ENCODE measurements at regions not wholly inside any gene's neighbourhood (a gene's known extent, or its start where the extent isn't known, plus 50 kb on each side); places are given as distances from the start of the nearest gene placed in this dataset.

GRCh38 chr2:82246220-82246775, 1941.7 kb upstream of the LRRTM1 start:
- Histone ChIP-seq H3K9ac (ENCODE audit: control insufficient read depth, insufficient read depth, low read length) (no peak overlapping the region), H3K27ac (ENCODE audit: control insufficient read depth, insufficient read depth) (no peak overlapping the region), H2AFZ (ENCODE audit: control insufficient read depth, low read depth, low read length) (no peak overlapping the region), H3K4me3 (no peak overlapping the region), H3K79me2 (ENCODE audit: control insufficient read depth, insufficient read depth, low read length) (no peaks in the 10 kb centered on the region), H3K4me1 (ENCODE audit: control insufficient read depth, insufficient read depth, low read length) (no peaks in the 10 kb centered on the region), H3K27me3 (replicated peaks in 1 of 2; ENCODE audit: control insufficient read depth in 2 of 2, insufficient read depth in 2 of 2, low read length in 1 of 2) (no peaks in the 10 kb centered on the region), H3K9me3 (replicated peaks; ENCODE audit: control insufficient read depth, insufficient read depth, low read length) (no peaks in the 10 kb centered on the region), H3K4me2 (ENCODE audit: control insufficient read depth, insufficient read depth) (no peak overlapping the region), H4K20me1 (ENCODE audit: control insufficient read depth, insufficient read depth) (no peaks in the 10 kb centered on the region), H3K36me3 (ENCODE audit: control insufficient read depth in 2 of 2, insufficient read depth in 2 of 2, low read length in 1 of 2) (no peaks in the 10 kb centered on the region)
- no peak for DNase-seq (ENCODE audit: low read depth, low spot score)
- BruUV-seq (replicated peaks) = no TSS peak
- no peak for FAIRE-seq
- ChIA-PET CTCF (interaction anchor here (1.0 kb wide), 1 partner anchor 21 kb away, joined by 3 read pairs; no protein-coding TSS in a partner anchor), SMC1A (ENCODE audit: uncharacterized antibody, unreplicated experiment) (interaction anchor here (1.9 to 2.0 kb wide), 2 partner anchors 9 to 12 kb away, joined by 6 to 7 read pairs; no protein-coding TSS in a partner anchor), RAD21 (ENCODE audit: unreplicated experiment) (no interaction called here), POLR2A (no interaction called here)
- WGBS (ENCODE audit: insufficient coverage, insufficient replicate concordance, low lambda C conversion rate, missing lambda C conversion rate) = 8% methylated on average over 1 of the region's 1 CpG
- intact Hi-C loops (cut with micrococcal nuclease; ENCODE audit: unreplicated experiment) (no loop called here), in situ Hi-C loops (cut with MboI) (no loop called here)
- TF ChIP-seq PML (IDR thresholded peaks at IDR 0.05; ENCODE audit: low read length) (no peak), ATF7 (IDR thresholded peaks at IDR 0.05; ENCODE audit: low read depth) (no peak), ZNF592 (IDR thresholded peaks at IDR 0.05) (no peak), USF1 (IDR thresholded peaks at IDR 0.05; ENCODE audit: borderline replicate concordance, extremely low read length, insufficient read depth, low read depth, low read length) (no peak), BACH1 (IDR thresholded peaks at IDR 0.05; ENCODE audit: borderline replicate concordance) (no peak), NRF1 (conservative IDR thresholded peaks at IDR 0.05; ENCODE audit: low read depth, low read length) (no peak)
- ATAC-seq = no peak
